Gastrocnemius medialis (tissue), 4 donors: ENCODE measurements at regions not wholly inside any gene's neighbourhood (a gene's known extent, or its start where the extent isn't known, plus 50 kb on each side); places are given as distances from the start of the nearest gene placed in this dataset.

Source experiments
- ATAC-seq, 2 donors: fragments of 150-250 bp; one replicate each; pipeline ENCODE4 v1.9.1; 2016
- DNase-seq, 2 donors: peaks; one replicate each; pipeline ENCODE4 v3.0.0-alpha.2; 2019
- H3K27ac ChIP-seq, 4 donors: fragments of 200-600 bp; sonication (generic); 1 replicate in 1 of 4; 2 replicates in 3 of 4; pipeline ENCODE4 v1.5.1; 2016 to 2018; ENCODE audit warnings: mild to moderate bottlenecking in 2 of 4, moderate library complexity in 1 of 4
- H3K27me3 ChIP-seq, 3 donors: fragments of 200-600 bp; sonication (generic) in 2 of 3; 1 replicate in 1 of 3; 2 replicates in 2 of 3; pipeline versions ENCODE4 v1.5.1 to v1.6.0; 2016 to 2019; ENCODE audit warnings: mild to moderate bottlenecking in 1 of 3, moderate library complexity in 1 of 3
- H3K36me3 ChIP-seq, 2 donors: fragments of 200-600 bp; sonication (generic) in 1 of 2; one replicate each; pipeline ENCODE4 v1.5.1; 2017 to 2018
- H3K4me1 ChIP-seq, 2 donors: fragments of 200-600 bp; sonication (generic) in 1 of 2; one replicate each; pipeline ENCODE4 v1.5.1; 2016 to 2017; ENCODE audit warnings: mild to moderate bottlenecking in 2 of 2
- H3K4me3 ChIP-seq, 4 donors: fragments of 200-600 bp; sonication (generic) in 3 of 4; 1 replicate in 1 of 4; 2 replicates in 3 of 4; pipeline ENCODE4 v1.5.1; 2016 to 2019; ENCODE audit warnings: mild to moderate bottlenecking in 2 of 4
- H3K9me3 ChIP-seq, 3 donors: fragments of 200-600 bp; sonication (generic) in 2 of 3; 1 replicate in 1 of 3; 2 replicates in 2 of 3; pipeline ENCODE4 v1.5.1; 2016 to 2019
- POLR2A ChIP-seq, 2 donors: fragments of 450-650 bp; IDR thresholded peaks; one replicate each; pipeline ENCODE4 v1.6.1; 2017; ENCODE audit warnings: antibody characterized with exemption in 2 of 2, mild to moderate bottlenecking in 2 of 2, moderate library complexity in 2 of 2
- in situ Hi-C, 4 donors: fragments of 200-750 bp; cut with MboI; loops; one replicate each; pipeline versions ENCODE4 v1.15.0 to v1.8.0; 2017; ENCODE audit warnings: low sequenced_read_pairs in 4 of 4
- intact Hi-C: fragments of 100-400 bp; cut with DNase I; formaldehyde crosslinking; loops from one replicate; pipeline ENCODE4 v1.15.1; 2023; ENCODE audit warnings: low total_unique reads
- TF ChIP-seq, protein P1 (sequence below), 5 experiments: fragments of 450-650 bp in 3 of 5; fragments of 200-600 bp in 2 of 5; sonication (generic) in 2 of 5; IDR thresholded peaks in 4 of 5; conservative IDR thresholded peaks in 1 of 5; 1 replicate in 4 of 5; 2 replicates in 1 of 5; pipeline ENCODE4 v1.5.1; 2016 to 2019; ENCODE audit warnings: antibody characterized with exemption in 5 of 5, mild to moderate bottlenecking in 3 of 5, moderate library complexity in 3 of 5

DNA sequence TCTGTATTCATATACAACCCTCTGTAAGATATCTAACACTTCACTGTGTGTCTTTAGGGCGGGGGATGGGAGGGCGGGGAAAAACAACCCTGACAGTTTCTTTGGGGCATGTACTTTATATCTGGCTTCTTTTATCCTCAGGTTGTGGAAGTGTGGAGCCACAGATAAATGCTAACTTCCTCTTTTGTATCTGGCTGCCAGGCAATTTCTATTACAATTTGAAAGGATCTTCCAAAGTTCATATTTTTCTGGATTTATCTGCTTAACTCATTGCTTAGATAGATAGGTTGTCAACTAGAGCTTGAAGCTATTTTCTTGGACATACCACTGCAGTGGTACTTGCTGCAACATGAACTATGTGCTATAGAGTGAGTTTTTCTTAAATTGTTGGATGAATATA, 393.0 kb downstream of the LMO7 start:
- Histone ChIP-seq H3K4me1 (no peaks in the 10 kb centered on the region), H3K9me3 (no peaks in the 10 kb centered on the region), H3K4me3 (no peak overlapping the region), H3K36me3 (no peaks in the 10 kb centered on the region), H3K27ac (no peak overlapping the region), H3K27me3 (no peaks in the 10 kb centered on the region)
- ATAC-seq (no peak), DNase-seq (no peak)
- TF ChIP-seq, protein P1, sequence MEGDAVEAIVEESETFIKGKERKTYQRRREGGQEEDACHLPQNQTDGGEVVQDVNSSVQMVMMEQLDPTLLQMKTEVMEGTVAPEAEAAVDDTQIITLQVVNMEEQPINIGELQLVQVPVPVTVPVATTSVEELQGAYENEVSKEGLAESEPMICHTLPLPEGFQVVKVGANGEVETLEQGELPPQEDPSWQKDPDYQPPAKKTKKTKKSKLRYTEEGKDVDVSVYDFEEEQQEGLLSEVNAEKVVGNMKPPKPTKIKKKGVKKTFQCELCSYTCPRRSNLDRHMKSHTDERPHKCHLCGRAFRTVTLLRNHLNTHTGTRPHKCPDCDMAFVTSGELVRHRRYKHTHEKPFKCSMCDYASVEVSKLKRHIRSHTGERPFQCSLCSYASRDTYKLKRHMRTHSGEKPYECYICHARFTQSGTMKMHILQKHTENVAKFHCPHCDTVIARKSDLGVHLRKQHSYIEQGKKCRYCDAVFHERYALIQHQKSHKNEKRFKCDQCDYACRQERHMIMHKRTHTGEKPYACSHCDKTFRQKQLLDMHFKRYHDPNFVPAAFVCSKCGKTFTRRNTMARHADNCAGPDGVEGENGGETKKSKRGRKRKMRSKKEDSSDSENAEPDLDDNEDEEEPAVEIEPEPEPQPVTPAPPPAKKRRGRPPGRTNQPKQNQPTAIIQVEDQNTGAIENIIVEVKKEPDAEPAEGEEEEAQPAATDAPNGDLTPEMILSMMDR (IDR thresholded peaks at IDR 0.05 in 4 of 5, conservative IDR thresholded peaks at IDR 0.05 in 1 of 5), result no peak
- TF ChIP-seq POLR2A (IDR thresholded peaks at IDR 0.05), result no peak
- intact Hi-C loops (no loop called here), in situ Hi-C loops (no loop called here)

- no peak for ATAC-seq
- Histone ChIP-seq H3K36me3 (no peaks in the 10 kb centered on the region), H3K4me3 (no peak overlapping the region), H3K4me1 (no peaks in the 10 kb centered on the region), H3K27ac (no peak overlapping the region), H3K27me3 (no peaks in the 10 kb centered on the region), H3K9me3 (no peaks in the 10 kb centered on the region)
- no peak for TF ChIP-seq POLR2A (IDR thresholded peaks at IDR 0.05)
- TF ChIP-seq, protein P1 (IDR thresholded peaks at IDR 0.05 in 4 of 5, conservative IDR thresholded peaks at IDR 0.05 in 1 of 5), result no peak
- intact Hi-C loops, result no loop called here
- in situ Hi-C loops, result no loop called here
- no peak for DNase-seq
These were observed 391.0 kb downstream of the LMO7 start for GRCh38 chr13:76027131-76027530.

DNA sequence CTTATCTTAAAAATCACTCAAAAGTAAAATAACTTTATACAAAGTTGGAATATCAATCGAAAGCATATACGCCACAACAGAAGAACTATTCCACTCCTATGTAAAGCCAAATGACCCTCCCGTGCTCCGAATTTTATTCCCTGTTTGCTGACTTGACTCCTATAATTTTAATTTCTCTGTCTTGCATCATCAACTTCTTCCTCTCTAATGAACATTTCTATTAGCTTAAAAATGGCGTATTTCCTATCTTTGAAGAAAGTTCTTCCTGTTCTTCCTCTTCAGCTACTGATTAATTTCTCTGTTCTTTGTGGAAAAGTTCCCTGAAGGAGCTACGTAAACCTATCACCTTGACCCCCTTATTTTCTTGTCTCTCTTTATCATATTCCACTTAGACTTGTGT, 389.3 kb downstream of the LMO7 start:
- ATAC-seq, result no peak
- intact Hi-C loops, result no loop called here
- Histone ChIP-seq H3K27ac (no peak overlapping the region), H3K4me1 (no peaks in the 10 kb centered on the region), H3K36me3 (no peaks in the 10 kb centered on the region), H3K9me3 (no peaks in the 10 kb centered on the region), H3K4me3 (no peak overlapping the region), H3K27me3 (no peaks in the 10 kb centered on the region)
- no peak for DNase-seq
- TF ChIP-seq POLR2A (IDR thresholded peaks at IDR 0.05), result no peak
- TF ChIP-seq, protein P1 (IDR thresholded peaks at IDR 0.05 in 4 of 5, conservative IDR thresholded peaks at IDR 0.05 in 1 of 5), result no peak
- in situ Hi-C loops, result no loop called here

GRCh38 chr13:76024151-76024550, 388.0 kb downstream of the LMO7 start:
- Histone ChIP-seq H3K4me3 (no peak overlapping the region), H3K27ac (no peak overlapping the region), H3K4me1 (no peaks in the 10 kb centered on the region), H3K27me3 (no peaks in the 10 kb centered on the region), H3K9me3 (no peaks in the 10 kb centered on the region), H3K36me3 (no peaks in the 10 kb centered on the region)
- ATAC-seq (no peak), DNase-seq (no peak)
- intact Hi-C loops, result no loop called here
- in situ Hi-C loops, result no loop called here
- TF ChIP-seq, protein P1 (IDR thresholded peaks at IDR 0.05 in 4 of 5, conservative IDR thresholded peaks at IDR 0.05 in 1 of 5), result no peak
- TF ChIP-seq POLR2A (IDR thresholded peaks at IDR 0.05), result no peak

DNA sequence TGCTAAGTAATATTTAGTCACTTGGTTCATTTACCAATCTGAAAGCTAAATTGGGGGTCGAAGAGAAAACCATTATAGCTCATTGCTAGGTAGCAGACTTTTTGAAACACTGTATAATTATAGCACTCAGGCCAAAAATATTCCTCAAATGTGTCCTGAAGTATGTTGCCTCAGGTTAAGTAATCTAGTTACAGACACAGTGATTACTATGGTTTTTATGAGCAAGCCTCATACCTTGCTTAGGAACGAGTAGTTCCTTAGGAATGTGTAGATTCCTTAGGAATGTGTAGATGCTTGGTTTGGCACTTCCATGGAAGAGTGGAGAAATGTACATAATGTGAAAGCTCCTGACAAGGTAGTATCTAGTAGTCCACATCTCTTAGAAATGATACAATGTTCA, 387.5 kb downstream of the LMO7 start:
- intact Hi-C loops (no loop called here), in situ Hi-C loops (no loop called here)
- no peak for ATAC-seq

More for the DNA sequence above, 387.5 kb downstream of the LMO7 start:
- no peaks in the 10 kb centered on the region for H3K36me3 ChIP-seq
- H3K4me3 ChIP-seq, result no peak overlapping the region
- H3K4me1 ChIP-seq, result no peaks in the 10 kb centered on the region
- H3K9me3 ChIP-seq, result no peaks in the 10 kb centered on the region
- DNase-seq, result no peak
- TF ChIP-seq, protein P1 (IDR thresholded peaks at IDR 0.05 in 4 of 5, conservative IDR thresholded peaks at IDR 0.05 in 1 of 5), result no peak
- no peak for TF ChIP-seq POLR2A (IDR thresholded peaks at IDR 0.05)
- H3K27ac ChIP-seq, result no peak overlapping the region
- no peaks in the 10 kb centered on the region for H3K27me3 ChIP-seq
